ACHN (cell line): ENCODE measurements at regions not wholly inside any gene's neighbourhood (a gene's known extent, or its start where the extent isn't known, plus 50 kb on each side); places are given as distances from the start of the nearest gene placed in this dataset.
A peak's percentile ranks its signal among the peaks of the same experiment; 100 is the strongest.

Experiments used
- DNase-seq: peaks from one replicate; pipeline ENCODE4 v3.0.0-alpha.2; 2015
- in situ Hi-C: cut with HindIII; loops from 2 replicates; pipeline ENCODE4 v1.10.0; 2017; ENCODE audit warnings: low sequenced_read_pairs, low pct_ligation_motif_present, low pct_unique_long_range_greater_than_20kb

- no peak for DNase-seq
- in situ Hi-C loops = no loop called here
Observed at GRCh38 chr1:157893686-157894085, 52.1 kb upstream of the CD5L start.

GRCh38 chr1:157894613-157895165 is 53.1 kb upstream of the CD5L start:
- DNase-seq = no peak
- in situ Hi-C loops = no loop called here

- DNase-seq = no peak
- in situ Hi-C loops = no loop called here
Observed at GRCh38 chr1:157910270-157910669, 68.7 kb upstream of the CD5L start.

- in situ Hi-C loops = no loop called here
- no peak for DNase-seq
Observed at GRCh38 chr1:157915859-157916258, 74.3 kb upstream of the CD5L start.

GRCh38 chr1:157916887-157917570 is 75.4 kb upstream of the CD5L start:
- in situ Hi-C loops = no loop called here
- no peak for DNase-seq

GRCh38 chr1:157920748-157921147 is 72.7 kb upstream of the KIRREL1 start:
- DNase-seq = no peak
- in situ Hi-C loops = no loop called here

GRCh38 chr1:157925419-157926166 is 67.9 kb upstream of the KIRREL1 start:
- in situ Hi-C loops = no loop called here
- DNase-seq = no peak

GRCh38 chr1:157932069-157932468 is 61.4 kb upstream of the KIRREL1 start:
- peak; percentile 17 for DNase-seq
- in situ Hi-C loops = no loop called here

- in situ Hi-C loops = no loop called here
- no peak for DNase-seq
Observed at GRCh38 chr1:157937744-157938143, 55.7 kb upstream of the KIRREL1 start.

- no peak for DNase-seq
- in situ Hi-C loops = no loop called here
Observed at GRCh38 chr1:157941939-157942338, 51.5 kb upstream of the KIRREL1 start.
